ENCODE measurements at regions not wholly inside any gene's neighbourhood (a gene's known extent, or its start where the extent isn't known, plus 50 kb on each side); places are given as distances from the start of the nearest gene placed in this dataset.

- DNase-seq = no peak
Observed at GRCh38 chr17:33481652-33482051, 188.6 kb upstream of the ASIC2 start.

- DNase-seq = no peak
Observed at GRCh38 chr17:33482636-33483035, 189.5 kb upstream of the ASIC2 start.

- DNase-seq = no peak
Observed at GRCh38 chr17:33484559-33484958, 191.5 kb upstream of the ASIC2 start.

GRCh38 chr17:33486135-33486885 lies 193.2 kb upstream of the ASIC2 start:
- no peak for DNase-seq

- no peak for DNase-seq
Observed at GRCh38 chr17:33487187-33487879, 194.2 kb upstream of the ASIC2 start.

GRCh38 chr17:33491871-33492481 lies 198.9 kb upstream of the ASIC2 start:
- DNase-seq = no peak

GRCh38 chr17:33492731-33493265 lies 199.7 kb upstream of the ASIC2 start:
- no peak for DNase-seq

- DNase-seq = no peak
Observed at GRCh38 chr17:33493566-33493965, 200.5 kb upstream of the ASIC2 start.

- DNase-seq = no peak
Observed at GRCh38 chr17:33494151-33494550, 201.1 kb upstream of the ASIC2 start.

- DNase-seq = no peak
Observed at GRCh38 chr17:33497623-33498022, 204.5 kb upstream of the ASIC2 start.

- DNase-seq = no peak
Observed at GRCh38 chr17:33498069-33498468, 205.0 kb upstream of the ASIC2 start.

- no peak for DNase-seq
Observed at GRCh38 chr17:33499040-33499439, 205.9 kb upstream of the ASIC2 start.

- no peak for DNase-seq
Observed at GRCh38 chr17:33500151-33500550, 207.1 kb upstream of the ASIC2 start.

GRCh38 chr17:33501185-33501584 lies 208.1 kb upstream of the ASIC2 start:
- DNase-seq = no peak

GRCh38 chr17:33504571-33504970 lies 211.5 kb upstream of the ASIC2 start:
- no peak for DNase-seq

GRCh38 chr17:33506889-33507650 lies 214.0 kb upstream of the ASIC2 start:
- DNase-seq = no peak

- no peak for DNase-seq
Observed at GRCh38 chr17:33508215-33508614, 215.1 kb upstream of the ASIC2 start.

- no peak for DNase-seq
Observed at GRCh38 chr17:33509331-33509730, 216.2 kb upstream of the ASIC2 start.

- no peak for DNase-seq
Observed at GRCh38 chr17:33511670-33512069, 218.6 kb upstream of the ASIC2 start.

- no peak for DNase-seq
Observed at GRCh38 chr17:33512113-33512512, 219.0 kb upstream of the ASIC2 start.

- no peak for DNase-seq
Observed at GRCh38 chr17:33513769-33514168, 220.7 kb upstream of the ASIC2 start.

GRCh38 chr17:33514369-33514768 lies 221.3 kb upstream of the ASIC2 start:
- no peak for DNase-seq

- no peak for DNase-seq
Observed at GRCh38 chr17:33515974-33516373, 222.9 kb upstream of the ASIC2 start.
